ENCODE measurements at regions not wholly inside any gene's neighbourhood (a gene's known extent, or its start where the extent isn't known, plus 50 kb on each side); places are given as distances from the start of the nearest gene placed in this dataset.

- TF ChIP-seq, protein P1, sequence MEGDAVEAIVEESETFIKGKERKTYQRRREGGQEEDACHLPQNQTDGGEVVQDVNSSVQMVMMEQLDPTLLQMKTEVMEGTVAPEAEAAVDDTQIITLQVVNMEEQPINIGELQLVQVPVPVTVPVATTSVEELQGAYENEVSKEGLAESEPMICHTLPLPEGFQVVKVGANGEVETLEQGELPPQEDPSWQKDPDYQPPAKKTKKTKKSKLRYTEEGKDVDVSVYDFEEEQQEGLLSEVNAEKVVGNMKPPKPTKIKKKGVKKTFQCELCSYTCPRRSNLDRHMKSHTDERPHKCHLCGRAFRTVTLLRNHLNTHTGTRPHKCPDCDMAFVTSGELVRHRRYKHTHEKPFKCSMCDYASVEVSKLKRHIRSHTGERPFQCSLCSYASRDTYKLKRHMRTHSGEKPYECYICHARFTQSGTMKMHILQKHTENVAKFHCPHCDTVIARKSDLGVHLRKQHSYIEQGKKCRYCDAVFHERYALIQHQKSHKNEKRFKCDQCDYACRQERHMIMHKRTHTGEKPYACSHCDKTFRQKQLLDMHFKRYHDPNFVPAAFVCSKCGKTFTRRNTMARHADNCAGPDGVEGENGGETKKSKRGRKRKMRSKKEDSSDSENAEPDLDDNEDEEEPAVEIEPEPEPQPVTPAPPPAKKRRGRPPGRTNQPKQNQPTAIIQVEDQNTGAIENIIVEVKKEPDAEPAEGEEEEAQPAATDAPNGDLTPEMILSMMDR (IDR thresholded peaks at IDR 0.05; ENCODE audit: low read length) = no peak
- no peak for TF ChIP-seq EZH2 (IDR thresholded peaks at IDR 0.05; ENCODE audit: borderline replicate concordance, low read length)
Measured at GRCh38 chr1:55571767-55572166, 356.6 kb upstream of the USP24 start.
